ENCODE measurements at regions not wholly inside any gene's neighbourhood (a gene's known extent, or its start where the extent isn't known, plus 50 kb on each side); places are given as distances from the start of the nearest gene placed in this dataset.

DNA sequence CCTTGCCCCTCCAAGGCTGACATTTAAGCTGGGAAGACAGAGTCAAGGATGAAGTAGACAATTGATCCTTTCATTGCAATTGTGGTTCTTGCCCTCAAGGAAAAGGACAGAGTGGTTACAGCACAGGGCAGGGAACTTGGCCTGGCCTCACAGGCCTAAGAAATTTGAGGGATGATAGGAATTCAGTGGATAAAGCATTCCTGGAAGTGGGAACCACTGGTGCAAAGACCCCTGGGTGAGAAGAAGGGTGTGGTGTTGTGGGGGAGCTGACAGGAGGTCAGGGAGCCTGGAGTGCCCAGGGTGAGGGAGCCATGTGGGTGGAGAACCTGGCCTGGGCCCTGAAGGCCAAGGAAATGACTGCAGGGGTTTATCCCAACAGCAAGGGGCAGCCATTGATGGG, 287.4 kb downstream of the UACA start:
- TF ChIP-seq, protein P1, sequence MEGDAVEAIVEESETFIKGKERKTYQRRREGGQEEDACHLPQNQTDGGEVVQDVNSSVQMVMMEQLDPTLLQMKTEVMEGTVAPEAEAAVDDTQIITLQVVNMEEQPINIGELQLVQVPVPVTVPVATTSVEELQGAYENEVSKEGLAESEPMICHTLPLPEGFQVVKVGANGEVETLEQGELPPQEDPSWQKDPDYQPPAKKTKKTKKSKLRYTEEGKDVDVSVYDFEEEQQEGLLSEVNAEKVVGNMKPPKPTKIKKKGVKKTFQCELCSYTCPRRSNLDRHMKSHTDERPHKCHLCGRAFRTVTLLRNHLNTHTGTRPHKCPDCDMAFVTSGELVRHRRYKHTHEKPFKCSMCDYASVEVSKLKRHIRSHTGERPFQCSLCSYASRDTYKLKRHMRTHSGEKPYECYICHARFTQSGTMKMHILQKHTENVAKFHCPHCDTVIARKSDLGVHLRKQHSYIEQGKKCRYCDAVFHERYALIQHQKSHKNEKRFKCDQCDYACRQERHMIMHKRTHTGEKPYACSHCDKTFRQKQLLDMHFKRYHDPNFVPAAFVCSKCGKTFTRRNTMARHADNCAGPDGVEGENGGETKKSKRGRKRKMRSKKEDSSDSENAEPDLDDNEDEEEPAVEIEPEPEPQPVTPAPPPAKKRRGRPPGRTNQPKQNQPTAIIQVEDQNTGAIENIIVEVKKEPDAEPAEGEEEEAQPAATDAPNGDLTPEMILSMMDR (IDR thresholded peaks at IDR 0.05) = no peak
- TF ChIP-seq POLR2A (IDR thresholded peaks at IDR 0.05) = no peak
